Fibroblast of skin of scalp (primary cell): ENCODE measurements at regions not wholly inside any gene's neighbourhood (a gene's known extent, or its start where the extent isn't known, plus 50 kb on each side); places are given as distances from the start of the nearest gene placed in this dataset.
"Not testable (repeated sequence)": the region's sequence is repeated elsewhere in the genome, so short reads cannot be mapped to it uniquely, and the experiment has no call there.

Source experiments
- DNase-seq: peaks from one replicate; pipeline ENCODE4 v3.0.0-alpha.2; 2013

DNA sequence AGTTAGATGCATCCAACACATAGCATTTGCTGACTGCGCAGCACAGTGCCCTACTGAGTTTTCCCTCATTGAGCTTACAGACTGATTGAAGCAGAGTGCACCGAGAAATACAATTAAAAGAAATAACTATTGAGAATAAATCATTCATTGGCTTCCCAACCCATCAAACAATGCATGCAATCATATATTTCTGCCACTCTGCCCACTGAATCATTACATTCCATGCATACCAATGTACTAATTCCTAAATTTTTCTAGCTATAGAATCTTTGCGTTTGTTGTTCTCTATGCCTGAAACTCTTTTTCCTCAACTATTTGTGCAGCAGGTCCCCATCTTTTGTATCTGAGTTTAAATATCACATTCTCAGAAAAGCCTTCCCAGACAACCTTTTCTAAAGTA, 783.8 kb downstream of the SORCS1 start:
- peak; percentile 12 for DNase-seq

DNA sequence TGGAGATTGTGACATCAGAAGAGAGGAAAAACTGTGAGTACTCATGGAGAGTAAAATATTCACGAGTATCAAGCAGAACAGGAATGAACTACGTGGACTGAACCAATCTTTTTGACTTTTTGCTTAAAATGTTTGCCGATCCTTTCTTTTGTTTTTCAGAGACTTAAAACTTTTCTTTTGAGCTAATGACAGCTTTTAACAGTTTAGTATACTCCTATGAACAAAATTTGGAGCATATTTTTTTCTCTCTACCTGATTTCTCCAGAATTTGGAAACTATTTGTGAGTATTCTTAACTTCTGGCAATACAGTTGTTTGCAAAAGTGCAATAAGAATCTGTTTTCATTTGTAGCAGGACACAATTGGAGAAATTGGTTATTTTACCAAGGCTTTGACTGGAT, 786.3 kb downstream of the SORCS1 start:
- no peak for DNase-seq

DNA sequence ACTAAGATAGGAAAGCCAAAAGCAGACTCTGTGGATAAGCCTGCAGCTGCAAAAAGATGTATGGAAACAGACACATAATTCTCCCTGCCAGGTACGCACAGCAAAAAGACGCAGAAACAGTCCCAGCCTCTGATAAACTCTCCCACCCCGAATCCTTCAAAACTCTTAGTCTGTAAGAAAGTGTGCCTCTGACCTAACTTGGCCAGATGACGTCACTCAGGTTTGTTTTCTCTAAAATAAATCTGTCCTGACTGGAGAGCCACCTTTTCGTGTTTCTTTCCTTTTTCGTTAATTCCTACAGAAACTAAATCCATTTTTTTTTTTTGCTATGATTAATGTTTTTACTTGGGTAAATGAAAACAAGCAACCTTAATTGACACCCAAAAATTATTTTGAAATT, 793.8 kb downstream of the SORCS1 start:
- DNase-seq = no peak

DNA sequence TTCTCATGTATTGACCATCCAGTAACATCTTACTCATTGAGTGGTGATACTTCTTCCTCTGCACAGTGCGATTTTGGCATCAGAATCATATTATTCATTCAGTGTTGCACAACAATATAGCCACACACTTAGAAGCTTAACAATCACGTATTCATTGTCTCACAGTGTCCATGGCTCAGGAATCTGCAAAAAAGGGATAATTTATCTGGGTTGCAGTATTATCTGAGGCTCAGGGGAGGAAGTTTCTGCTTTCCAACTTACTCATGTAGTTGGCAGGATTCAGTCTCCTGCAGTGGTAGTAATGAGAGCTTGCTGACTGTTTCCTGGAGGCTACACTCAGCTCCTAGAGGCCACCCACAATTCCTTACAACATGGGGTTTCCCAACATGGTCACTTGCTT, 803.6 kb downstream of the SORCS1 start:
- peak; percentile 77 for DNase-seq

DNA sequence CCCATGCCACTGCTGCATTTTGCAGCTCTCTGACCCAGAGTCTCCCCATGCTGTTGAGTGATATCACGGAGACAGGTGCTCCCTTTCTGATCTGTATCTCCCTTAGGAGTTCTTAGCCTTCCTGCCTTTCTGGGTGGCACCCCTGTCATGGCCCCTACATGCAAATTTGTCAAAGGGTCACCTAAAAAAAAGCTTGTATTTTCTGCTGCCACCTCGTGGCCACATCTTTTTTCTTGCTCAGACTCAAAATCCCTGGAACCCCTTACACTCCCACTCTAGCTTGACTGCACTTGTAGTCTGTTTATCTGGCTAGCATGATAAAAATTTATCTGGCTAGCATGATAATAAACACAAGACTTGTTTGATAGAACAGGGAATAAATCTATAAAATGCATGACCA, 809.1 kb downstream of the SORCS1 start:
- DNase-seq = no peak

DNA sequence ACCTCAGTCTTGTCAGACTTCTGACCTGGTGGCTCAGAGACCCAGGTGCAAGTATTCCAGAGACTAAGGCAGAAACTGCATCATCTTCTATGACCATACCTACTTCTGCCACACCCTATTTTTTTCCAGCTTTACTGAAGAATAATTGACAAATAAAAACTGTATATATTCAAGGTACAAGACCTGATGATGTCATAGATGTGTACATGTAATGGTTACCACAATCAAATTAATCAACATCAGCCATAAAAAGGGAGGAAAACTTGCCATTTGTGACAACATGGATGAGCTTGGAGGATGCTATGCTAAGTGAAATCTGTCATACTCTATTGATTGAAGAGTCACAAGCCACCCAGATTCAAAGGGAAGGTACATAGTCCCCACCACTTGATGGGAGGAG, 815.6 kb downstream of the SORCS1 start:
- DNase-seq = no peak

DNA sequence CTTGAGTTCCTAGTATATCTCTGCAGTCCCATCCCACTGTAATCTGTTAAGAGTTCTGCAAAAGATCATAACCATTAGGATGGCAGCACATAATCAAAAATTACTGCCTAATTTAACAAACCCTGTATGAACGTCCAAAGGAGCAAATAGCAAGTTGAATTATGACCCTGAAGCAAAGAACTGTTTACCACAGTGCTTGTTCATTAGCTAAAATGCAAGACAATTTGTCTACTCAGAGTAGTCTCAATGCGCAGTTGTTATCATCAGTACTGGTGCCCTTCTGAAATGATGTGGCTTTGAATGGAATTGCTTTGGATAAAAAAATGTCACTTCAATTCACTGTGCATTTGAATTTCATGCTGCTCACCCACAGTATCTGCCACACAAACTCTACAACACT, 817.0 kb downstream of the SORCS1 start:
- DNase-seq = no peak

DNA sequence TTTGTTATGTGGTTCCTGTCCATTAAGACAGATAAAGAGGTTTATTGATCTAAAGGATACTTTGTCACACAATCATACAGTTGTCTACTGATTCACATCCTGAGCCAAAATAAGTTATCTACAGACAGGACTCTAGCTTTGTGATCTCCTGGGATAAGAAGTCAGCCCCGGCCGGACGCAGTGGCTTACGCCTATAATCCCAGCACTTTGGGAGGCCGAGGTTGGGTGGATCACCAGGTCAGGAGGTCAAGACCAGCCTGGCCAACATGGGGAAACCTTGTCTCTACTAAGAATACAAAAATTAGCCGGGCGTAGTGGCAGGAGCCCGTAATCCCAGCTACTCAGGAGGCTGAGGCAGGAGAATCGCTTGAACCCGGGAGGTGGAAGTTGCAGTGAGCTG, 821.0 kb downstream of the SORCS1 start:
- DNase-seq = not testable (repeated sequence)

DNA sequence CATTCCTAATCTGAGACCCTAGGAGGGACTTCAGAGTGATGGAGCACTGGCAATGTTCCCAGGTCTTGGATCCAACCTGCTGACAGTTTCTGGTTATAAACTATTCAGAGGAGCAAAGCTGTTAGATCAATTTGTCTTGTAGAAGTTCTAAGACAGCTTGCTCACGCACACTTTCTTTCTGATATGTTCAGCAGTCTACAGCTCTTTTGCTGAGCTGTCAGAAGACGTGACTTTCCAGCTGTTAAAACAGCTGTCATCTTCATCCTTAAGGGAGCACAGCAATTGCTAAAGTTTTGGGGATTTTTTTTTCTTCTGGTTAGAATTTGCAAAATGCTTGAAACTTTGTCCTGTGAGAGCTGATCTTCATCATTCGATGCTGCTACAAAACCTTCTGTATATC, 823.1 kb downstream of the SORCS1 start:
- DNase-seq = no peak

DNA sequence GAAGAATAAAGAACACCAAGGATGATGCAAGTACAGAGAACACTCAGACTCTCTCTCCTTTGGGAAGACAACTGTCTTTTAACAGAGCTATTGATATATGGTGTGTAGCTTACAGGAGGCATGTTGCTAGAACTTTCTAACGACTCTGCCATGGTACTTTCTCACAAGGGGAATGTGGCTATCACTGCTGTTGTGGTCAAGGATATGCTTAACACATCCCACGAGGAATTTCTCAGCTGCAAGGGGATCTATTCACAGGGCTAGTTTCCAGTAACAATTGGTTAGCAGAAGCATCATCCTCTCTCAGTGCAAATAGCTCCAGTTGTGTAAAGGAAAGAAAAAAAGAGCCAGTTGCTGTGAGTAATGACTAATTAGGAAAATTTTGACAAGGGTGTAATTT, 826.0 kb downstream of the SORCS1 start:
- peak; percentile 44 for DNase-seq

DNA sequence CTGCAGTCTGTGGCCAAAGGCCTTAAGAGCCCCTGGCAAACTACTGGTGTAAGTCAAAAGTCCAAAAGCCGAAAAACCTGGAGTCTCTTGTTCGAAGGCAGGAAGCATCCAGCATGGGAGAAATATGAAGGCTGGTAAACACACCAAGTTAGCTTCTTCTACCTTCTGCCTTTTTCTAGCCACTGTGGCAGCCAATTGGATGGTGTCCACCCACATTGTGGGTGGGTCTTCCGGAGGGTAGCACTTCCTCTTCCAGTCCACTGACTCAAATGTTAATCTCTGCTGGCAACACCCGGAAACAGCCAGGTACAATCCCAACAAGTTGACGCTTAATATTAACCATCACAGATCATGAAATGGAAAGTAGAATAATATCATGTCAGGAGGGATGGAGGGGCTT, 827.6 kb downstream of the SORCS1 start:
- no peak for DNase-seq

DNA sequence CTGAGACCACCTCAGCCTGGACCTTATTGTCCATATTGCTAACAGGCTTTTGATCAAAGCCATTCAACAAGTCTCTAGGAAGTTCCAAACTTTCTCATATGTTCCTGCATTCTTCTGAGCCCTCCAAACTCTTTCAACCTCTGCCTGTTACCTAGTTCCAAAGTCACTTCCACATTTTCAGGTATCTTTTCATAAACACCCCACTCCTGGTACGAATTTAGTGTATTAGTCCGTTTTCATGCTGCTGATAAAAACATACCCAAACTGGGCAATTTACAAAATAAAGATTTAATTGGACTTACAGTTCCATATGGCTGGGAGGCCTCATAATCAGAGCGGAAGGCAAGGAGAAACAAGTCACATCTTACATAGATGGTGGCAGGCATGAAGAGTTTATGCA, 836.8 kb downstream of the SORCS1 start:
- DNase-seq = no peak

DNA sequence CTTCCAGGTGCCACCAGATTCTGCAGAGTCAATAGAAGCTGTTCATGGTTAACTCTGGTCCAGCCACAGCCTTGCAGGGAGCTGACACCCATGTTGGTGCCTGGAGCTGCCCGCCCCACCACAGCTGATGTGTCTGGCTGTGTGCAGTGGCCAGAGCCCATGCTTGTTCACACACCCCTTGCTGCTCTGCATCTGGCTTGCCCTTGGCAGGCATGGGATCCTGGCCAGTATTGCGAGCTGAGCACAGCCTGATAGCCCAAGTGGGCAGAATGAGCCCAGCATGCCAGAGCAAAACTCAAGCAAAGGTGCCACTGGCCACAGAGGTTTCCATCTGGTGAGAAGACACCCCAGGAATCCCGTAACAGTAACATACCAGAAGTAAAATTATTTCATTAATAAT, 843.6 kb downstream of the SORCS1 start:
- DNase-seq = no peak

DNA sequence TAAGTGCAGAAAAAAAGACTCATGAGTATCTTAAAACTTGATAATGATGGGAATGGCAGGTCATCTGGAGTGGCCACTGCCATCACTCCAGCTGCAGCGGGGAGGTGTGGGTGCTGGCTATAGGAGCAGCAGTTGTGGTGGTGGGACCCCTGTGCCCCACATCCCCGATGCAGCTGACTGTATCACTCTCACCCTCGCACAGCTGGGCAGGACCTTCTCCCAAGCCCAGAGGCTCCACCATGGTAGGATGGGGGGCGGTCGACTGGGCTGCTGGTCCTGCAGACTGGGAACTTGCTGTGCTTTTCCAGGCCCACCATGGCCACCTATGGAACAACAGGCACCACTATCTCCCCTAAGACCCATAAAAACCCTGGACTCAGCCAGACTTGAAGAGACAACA, 844.4 kb downstream of the SORCS1 start:
- no peak for DNase-seq

DNA sequence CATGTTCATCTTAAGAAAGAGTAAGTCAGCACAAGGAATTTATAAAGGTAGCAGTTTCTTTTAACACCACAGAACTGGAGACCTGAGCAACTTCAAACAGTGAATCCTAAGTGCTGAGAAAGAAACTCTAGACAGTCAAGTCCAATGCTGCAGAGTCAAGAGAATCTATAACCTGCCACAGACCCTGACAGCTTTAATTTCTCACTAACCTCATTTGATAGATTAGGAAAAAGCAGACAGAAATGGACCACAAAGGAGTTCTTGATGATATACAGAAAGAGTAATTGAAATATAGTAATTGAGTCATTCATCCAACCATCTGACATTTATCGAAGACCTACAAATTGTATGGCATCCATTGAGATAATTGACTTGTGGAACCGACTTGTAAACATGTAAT, 847.0 kb downstream of the SORCS1 start:
- no peak for DNase-seq

DNA sequence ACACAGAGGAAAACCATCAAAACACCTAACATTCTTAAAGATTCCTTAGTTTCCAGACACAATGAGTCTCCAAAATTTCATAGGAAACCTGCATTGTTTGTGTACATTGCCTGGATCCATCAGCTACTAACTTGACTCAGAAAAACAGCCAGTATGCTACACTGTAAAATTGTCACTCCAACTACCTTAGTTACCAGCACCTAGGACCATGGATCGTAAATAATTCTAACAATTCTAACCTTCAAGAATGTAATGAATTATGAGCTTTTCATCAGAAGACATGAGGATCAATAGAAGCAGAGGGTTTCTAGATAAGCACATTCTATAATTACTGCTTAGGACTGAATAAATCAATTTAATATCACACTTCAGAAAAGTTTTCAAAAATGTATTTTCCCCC, 851.5 kb downstream of the SORCS1 start:
- no peak for DNase-seq

DNA sequence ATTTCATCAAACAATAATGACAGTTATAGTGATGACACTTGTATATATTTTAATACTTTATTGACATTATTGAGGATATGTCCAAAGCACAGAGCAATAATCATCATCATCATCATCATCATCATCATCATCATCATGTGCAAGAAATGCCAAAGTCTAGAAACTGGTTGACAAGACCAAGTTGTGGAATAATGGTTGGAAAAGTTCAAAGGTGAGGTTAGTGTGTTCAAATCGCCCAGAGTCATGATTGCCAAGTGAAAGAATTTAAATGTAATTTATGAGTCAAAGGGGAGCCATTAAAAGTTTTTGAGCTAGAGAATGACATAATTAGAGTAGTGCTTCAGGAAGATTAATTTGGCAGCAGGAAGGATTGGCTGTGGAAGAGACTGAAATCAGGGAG, 852.4 kb downstream of the SORCS1 start:
- no peak for DNase-seq

DNA sequence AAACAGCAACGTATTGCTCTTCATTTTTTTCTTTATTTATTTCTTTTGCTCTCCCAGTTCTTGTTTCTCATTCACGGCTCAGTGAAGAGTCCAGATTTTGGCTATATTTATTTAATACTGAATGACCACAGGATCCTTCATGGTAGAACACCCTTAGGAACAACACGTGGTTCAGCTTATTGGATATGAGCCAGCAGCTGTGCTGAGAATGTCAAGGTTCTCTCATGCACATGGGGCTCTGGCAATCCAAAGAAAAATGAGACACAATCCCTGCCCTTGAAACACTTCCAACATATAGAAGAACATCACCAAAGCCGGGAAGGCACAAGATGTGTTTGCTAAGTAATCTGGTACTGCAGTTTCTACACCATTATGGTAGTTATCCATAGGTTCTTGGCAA, 852.9 kb downstream of the SORCS1 start:
- DNase-seq = peak; percentile 1

DNA sequence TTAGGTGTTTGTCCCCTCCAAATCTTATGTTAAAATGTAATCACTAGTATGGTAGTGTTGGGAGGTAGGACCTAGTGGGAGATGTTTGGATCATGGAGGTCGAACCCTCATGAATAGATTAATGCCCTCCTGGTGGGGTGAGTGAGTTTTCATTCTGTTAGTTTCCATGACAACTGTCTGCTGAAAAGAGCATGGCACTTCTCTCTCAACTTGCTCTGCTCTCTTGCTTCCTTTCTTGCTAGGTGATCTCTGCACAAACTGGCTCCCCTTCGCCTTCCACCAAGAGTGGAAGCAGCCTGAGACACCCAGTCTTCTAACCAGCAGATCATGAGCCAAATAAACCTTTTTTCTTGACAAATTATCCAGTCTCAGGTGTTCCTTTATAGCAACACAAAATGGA, 853.9 kb downstream of the SORCS1 start:
- no peak for DNase-seq

DNA sequence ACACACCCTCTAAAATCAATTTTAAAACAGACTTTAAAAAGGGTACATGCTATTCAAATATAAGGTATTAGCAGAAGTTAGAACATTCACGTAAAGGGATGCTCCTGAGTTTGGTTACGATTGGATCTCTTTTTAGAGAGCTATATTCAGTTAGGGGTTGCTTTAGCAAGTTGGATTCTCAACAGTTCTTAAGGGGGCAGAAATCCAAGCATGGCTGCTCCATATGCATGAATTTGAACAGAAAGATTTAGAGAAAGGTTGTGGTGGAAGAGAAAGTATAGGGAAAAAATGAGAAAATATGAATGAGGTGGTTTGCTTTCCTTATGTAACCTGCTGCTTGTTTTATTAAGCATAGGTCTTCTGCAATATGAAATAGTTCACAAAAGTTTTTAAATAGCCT, 855.1 kb downstream of the SORCS1 start:
- no peak for DNase-seq

DNA sequence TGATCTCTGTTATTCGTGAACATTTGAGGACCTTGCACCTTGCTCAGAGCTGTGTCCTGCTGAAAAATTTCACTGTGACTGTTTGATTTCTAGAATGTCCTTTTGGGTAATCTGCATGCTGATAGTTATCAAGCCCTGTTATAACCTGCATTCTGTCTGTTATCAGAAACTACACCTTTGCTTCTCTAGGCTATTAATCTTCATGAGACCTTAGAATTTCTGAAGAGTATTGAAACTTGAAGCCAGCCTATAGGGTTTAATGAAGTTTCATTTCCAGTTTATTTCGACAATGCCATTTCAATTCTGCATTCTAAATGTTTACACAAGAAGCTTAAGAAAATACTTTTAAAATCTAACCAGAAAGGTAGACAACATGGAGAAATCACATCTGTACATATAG, 856.2 kb downstream of the SORCS1 start:
- no peak for DNase-seq

DNA sequence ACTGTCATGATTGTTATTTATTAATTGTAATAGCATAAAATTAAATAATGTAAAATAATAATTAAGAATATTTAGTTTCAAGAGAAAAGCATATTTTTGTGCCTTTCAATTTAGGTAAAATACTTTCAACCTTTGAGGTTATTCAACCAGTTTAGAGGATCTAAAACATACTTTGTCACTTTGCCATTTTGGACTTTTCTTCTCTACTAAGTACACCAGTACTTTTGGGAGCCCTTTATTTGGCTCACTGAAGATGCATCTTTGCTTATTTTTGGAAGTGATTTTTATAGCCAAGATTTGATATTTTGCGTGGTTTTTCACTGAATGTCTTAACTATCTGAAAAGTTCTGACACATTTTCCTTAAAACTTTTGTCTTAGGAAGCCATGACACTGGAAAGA, 860.5 kb downstream of the SORCS1 start:
- no peak for DNase-seq

DNA sequence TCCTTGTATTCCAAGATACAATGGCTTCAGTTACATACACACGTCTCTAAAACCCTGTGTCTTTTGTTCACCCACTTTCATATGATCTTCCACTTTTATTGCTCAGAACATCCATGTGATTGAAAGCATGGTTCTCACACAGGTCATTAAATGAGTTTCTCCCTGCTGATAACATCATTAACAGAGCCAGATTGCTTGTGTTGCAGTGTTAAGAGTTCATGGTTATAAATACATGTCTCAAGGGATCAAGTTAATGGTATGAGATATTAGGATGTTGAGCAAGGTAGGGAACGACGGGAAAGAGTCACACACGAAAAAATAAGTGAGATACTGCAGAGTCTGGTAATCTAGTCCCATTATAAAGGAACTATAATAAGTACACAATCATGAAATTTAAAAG, 861.5 kb downstream of the SORCS1 start:
- no peak for DNase-seq

DNA sequence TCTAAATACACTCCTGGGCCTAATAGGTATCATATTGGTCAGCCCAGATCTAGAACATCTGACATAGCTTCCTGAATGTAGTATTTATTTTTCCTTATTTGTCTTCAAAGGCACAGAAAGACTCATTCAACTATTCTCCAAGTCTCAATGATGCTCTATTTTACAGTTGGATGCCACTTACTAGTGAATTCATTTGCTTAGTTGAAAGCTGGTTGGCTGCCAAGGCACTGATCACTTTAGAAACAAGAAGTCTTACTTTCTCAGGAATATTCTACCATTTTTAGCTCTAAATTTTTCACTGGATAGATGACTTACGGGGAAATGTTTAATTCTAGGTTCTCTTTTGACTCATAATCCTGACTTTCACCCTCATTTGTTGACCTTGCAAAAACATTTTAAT, 863.4 kb downstream of the SORCS1 start:
- DNase-seq = no peak

DNA sequence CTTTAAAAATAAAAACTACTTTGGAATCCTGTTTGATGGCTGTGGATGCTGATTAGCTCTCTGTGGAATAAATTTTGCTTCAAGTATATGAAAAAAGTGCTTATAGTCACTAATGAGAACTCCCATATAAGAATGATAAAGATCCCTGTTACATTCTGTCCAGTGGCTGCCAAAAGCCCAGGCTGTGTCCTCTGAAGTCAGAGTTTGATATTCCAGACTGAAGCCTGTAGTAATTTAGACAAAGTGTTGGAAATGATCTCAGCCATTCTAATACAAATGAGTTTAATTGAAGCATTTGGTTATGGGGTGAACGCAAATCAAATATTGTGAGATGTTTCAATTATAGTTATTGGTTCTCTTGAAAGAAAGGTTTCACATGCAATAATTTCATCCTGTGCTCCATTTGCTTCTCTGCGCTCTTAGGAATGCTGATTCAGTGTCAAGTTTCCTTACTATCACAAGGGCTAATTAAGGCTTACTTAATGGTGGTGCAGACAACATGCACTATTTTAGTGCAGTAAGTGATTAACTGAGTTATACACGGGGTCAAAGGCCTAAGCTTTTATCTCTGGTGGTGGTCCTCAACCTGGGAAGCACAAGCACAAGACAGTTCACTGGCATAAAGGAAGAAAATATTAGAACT, 867.6 kb downstream of the SORCS1 start:
- DNase-seq = no peak
